Body of pancreas (tissue), 4 donors: ENCODE measurements at regions not wholly inside any gene's neighbourhood (a gene's known extent, or its start where the extent isn't known, plus 50 kb on each side); places are given as distances from the start of the nearest gene placed in this dataset.
"Not testable (repeated sequence)": the region's sequence is repeated elsewhere in the genome, so short reads cannot be mapped to it uniquely, and the experiment has no call there.

Source experiments
- CTCF ChIP-seq, 7 experiments: fragments of 450-650 bp in 4 of 7; fragments of 200-600 bp in 3 of 7; sonication (generic) in 3 of 7; IDR thresholded peaks; one replicate each; pipeline ENCODE4 v1.5.1; 2016 to 2019; ENCODE audit warnings: antibody characterized with exemption in 7 of 7
- POLR2A ChIP-seq, 3 donors: fragments of 450-650 bp; IDR thresholded peaks; one replicate each; pipeline ENCODE4 v1.6.1; 2016; ENCODE audit warnings: antibody characterized with exemption in 3 of 3, mild to moderate bottlenecking in 2 of 3

DNA sequence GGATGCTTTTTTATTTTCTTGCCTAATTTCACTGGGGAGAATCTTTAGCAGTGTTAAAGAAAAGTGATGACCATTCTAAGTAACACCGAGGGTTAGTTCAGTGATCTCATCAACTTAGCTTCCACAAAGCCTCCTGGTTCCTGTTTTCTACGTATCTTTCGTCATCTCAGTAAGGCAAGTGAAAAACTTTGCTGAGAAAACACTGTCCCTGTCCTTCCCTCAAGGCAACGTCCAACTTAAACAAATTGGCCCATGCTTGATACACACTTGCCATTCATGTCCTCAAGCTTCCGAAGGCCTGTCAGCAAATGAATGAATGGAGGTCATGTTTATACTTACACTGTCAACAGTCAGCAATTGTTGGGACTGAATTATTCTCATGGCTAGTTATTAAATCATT, 350.4 kb upstream of the NT5C1B start:
- TF ChIP-seq POLR2A, CTCF (IDR thresholded peaks at IDR 0.05): not testable (repeated sequence)
